HT-29 (cell line): ENCODE measurements at regions not wholly inside any gene's neighbourhood (a gene's known extent, or its start where the extent isn't known, plus 50 kb on each side); places are given as distances from the start of the nearest gene placed in this dataset.
"Not testable (repeated sequence)": the region's sequence is repeated elsewhere in the genome, so short reads cannot be mapped to it uniquely, and the experiment has no call there.

Experiments
- DNase-seq: peaks from one replicate; pipeline ENCODE4 v3.0.0-alpha.2; 2015; ENCODE audit warnings: low spot score

- no peak for DNase-seq
These were observed 120.4 kb upstream of the KYNU start for GRCh38 chr2:142757111-142757510.

DNA sequence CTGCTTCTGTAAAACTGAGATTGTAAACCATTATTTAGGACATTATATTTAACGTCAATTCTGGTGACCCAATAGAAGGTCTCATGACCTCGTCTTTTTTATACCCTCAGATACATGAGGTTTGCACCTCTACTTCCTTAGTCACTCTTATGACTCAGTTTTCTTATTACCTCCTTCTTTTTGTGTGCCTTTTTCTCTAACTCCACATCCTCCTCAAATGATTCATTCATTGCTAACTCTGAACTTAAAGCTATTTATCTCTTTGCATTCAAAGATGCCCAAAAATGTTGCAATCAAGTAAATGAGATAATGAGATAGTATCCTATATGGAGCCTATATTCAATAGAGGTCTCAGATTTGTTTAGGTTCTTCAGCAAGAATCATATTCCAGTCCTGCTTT lies 121.0 kb upstream of the KYNU start:
- no peak for DNase-seq

- no peak for DNase-seq
These were observed 122.3 kb upstream of the KYNU start for GRCh38 chr2:142755191-142755590.

DNA sequence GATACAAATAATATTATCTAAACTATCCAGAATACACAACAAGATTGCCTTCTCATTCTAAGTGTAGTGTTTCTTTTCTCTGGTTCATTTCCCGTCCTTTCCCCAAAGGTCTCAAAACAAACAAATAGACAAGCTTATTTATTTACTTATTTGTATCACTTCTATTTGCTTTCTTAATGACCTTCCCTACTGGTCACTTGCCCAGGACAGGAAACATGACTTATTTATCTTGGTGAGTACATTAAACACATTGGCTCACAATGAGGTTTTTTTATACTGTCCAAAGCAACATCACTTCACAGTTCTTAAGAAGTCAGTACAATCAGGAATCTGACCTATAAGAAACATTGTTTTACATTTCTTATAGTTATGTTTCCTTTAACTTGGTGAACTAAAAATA lies 123.3 kb upstream of the KYNU start:
- no peak for DNase-seq

DNA sequence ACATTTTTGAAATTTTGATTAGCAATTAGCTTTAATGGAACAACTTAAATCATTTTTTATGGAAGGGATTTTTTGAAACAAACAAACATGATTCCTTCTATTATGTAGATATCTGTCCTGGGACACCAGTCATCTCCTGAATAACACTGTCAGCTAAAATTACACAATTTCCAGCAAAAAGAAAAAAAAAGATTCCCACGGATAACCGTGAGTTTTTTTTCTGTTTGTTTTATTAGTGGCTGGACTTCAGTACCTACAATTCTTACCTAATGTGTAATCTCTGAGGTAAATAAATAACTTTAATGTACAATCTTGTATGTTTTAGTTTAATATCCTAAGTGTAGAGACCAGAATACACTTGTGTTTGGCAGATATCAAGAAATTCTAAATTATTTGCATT lies 126.6 kb upstream of the KYNU start:
- DNase-seq = no peak

GRCh38 chr2:142748559-142749099 lies 128.8 kb upstream of the KYNU start:
- DNase-seq = no peak

- DNase-seq = no peak
These were observed 131.8 kb upstream of the KYNU start for GRCh38 chr2:142745691-142746090.

- DNase-seq = no peak
These were observed 134.9 kb upstream of the KYNU start for GRCh38 chr2:142742371-142743214.

DNA sequence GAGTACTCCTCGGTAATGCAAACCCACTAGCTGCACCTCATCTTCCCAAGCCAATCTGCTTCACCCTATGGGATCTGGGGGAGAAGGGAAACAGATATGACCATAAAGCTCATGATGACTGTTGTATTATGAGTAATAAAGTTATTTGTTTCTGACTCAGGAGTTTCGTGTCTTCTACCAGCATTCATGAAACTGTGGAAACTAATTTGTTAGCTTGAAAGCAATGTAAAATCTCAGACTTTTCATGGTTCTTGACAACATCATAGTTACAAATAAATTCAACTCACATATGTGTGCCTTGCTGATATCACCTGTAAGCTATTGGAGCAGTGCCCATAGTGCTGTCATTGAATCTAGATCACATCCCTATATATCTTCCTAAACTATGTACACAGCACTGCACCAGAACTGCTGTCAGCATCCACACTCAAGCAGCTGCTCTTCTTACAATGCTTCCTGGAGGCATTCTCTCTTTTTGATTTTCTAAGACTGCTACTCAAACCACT lies 135.6 kb upstream of the KYNU start:
- DNase-seq = no peak

DNA sequence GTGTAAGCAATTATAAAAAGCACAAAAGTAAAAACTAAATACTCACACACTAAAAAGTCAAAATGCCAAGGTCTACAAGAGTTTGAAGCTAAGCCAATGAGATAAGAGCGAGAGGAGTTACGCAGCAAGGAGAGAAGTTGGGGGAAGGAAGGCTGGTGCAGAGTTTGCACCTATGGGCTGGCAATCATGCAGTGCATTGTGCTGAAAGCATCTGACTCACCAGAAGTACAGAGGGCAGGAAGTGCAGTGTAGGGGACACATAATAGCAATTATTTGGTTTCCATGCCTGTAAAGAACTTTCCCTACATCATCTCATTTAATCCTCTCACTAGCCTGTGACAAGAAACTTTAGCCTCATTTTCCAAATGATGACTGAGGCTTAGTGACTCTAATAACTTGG lies 142.7 kb upstream of the KYNU start:
- DNase-seq = no peak

GRCh38 chr2:142734231-142734630 lies 143.2 kb upstream of the KYNU start:
- DNase-seq = no peak

DNA sequence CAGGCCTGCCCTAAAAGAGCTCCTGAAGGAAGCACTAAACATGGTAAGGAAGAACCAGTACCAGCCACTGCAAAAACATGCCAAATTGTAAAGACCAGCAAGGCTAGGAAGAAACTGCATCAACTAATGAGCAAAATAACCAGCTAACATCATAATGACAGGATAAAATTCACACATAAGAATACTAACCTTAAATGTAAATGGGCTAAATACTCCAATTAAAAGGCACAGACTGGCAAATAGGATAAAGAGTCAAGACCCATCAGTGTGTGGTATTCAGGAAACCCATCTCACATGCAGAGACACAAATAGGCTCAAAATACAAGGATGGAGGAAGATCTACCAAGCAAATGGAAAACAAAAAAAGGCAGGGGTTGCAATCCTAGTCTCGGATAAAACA lies 147.7 kb upstream of the KYNU start:
- DNase-seq = not testable (repeated sequence)

- not testable (repeated sequence) for DNase-seq
These were observed 149.5 kb upstream of the KYNU start for GRCh38 chr2:142727821-142728478.

- DNase-seq = no peak
These were observed 152.1 kb upstream of the KYNU start for GRCh38 chr2:142725386-142725785.

GRCh38 chr2:142724713-142725349 lies 152.6 kb upstream of the KYNU start:
- no peak for DNase-seq

- DNase-seq = no peak
These were observed 153.3 kb upstream of the KYNU start for GRCh38 chr2:142724186-142724585.

DNA sequence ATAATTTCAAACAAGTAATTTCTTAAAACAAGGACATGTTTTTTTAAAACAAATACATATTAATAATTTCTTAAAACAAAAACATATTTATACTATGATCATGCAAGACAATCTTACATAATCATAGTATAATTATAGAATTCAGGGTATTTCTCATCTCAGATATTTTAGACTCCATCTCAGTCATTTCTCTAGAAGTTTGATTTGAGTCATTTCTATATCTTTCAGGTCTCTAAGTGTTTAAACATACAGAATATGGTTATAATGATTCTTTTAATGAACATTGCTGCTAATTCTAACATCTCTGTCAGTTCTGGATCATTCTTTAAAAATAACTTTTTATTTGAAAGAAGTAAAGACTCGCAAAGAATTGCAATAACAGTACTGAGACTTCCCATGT lies 154.2 kb upstream of the KYNU start:
- DNase-seq = no peak

- DNase-seq = no peak
These were observed 154.9 kb upstream of the KYNU start for GRCh38 chr2:142722569-142722968.

DNA sequence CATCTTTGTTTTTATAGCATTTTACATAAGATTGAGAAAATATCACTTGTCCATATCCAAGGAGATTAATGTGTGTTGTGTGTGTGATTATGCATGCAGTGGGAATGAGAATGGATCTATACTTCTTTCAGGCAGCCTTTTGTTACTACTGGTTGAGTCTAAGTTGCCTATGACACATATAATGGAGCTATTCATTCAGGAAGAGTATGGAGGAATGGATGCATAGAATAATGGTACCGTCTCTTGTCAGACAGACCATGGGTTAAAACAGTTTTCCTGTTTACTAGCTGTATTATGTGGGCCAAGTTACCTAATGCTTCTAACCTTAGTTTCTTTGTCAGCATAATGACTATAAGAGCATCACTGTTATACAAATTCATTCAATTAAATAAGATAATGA lies 155.4 kb upstream of the KYNU start:
- DNase-seq = no peak

DNA sequence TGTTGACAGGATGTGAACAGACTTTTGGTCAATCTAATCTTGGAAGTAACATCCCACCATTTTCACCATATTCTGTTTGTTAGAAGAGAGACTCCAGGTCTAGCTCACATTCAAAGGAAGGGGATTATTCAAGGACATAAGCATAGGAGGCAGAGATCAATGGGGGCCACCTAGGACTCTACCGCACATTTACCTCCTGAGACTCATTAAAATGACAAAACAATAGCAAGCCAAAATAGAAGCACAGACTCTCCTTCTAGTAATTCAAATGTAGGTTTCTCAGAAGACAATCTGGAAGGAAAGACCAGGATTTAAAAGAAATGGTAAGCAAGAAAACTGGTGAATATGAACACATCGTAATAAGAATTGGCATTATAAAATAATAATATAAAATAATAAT lies 156.4 kb upstream of the KYNU start:
- DNase-seq = no peak

DNA sequence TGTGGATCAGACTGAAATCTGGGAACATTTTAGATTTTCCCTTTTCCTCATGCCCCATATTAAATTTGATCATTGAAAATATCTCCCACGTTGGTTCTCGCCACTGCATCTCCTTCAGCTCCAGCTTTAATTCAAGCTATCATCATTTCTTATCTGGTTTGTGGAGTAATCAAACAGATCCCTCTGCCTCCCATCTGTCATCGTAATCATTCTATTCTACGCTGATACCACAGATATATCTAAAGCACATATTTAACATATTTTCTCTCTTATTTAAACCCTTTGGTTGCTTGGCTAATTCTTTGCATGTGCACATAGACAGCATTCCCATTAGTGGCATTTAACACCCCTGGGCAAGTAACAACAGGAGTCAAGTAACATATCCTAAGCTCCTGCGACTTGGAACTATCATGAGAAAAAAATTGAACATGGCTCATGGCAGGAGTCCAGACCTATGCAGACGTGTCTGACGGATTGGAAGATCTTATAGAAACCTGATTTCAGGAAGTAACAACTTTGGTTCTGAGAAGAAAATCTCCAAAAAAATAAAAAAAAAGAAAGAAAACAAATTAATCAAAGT lies 158.8 kb upstream of the KYNU start:
- no peak for DNase-seq
